SJSA1 (cell line): ENCODE measurements at regions not wholly inside any gene's neighbourhood (a gene's known extent, or its start where the extent isn't known, plus 50 kb on each side); places are given as distances from the start of the nearest gene placed in this dataset.
"Not testable (repeated sequence)": the region's sequence is repeated elsewhere in the genome, so short reads cannot be mapped to it uniquely, and the experiment has no call there.

Experiments
- DNase-seq, 2 experiments: peaks; one replicate each; pipeline ENCODE4 v3.0.0-alpha.2; 2015 to 2020; ENCODE audit warnings: low spot score in 2 of 2, low read depth in 1 of 2
- H3K27ac ChIP-seq: fragments of 250-450 bp; sonication (Bioruptor Pico); 2 replicates; pipeline ENCODE4 v1.5.1; 2020; ENCODE audit warnings: mild to moderate bottlenecking, moderate library complexity
- H3K27me3 ChIP-seq: fragments of 250-450 bp; sonication (Bioruptor Pico); replicated peaks from 2 replicates; pipeline ENCODE4 v1.5.1; 2020; ENCODE audit warnings: mild to moderate bottlenecking, moderate library complexity
- H3K36me3 ChIP-seq: fragments of 250-450 bp; sonication (Bioruptor Pico); 2 replicates; pipeline ENCODE4 v1.5.1; 2020; ENCODE audit warnings: mild to moderate bottlenecking
- H3K4me1 ChIP-seq: fragments of 250-450 bp; sonication (Bioruptor Pico); replicated peaks from 2 replicates; pipeline ENCODE4 v1.6.1; 2021; ENCODE audit warnings: mild to moderate bottlenecking
- H3K4me3 ChIP-seq: fragments of 250-450 bp; sonication (Bioruptor Pico); 2 replicates; pipeline ENCODE4 v1.5.1; 2020; ENCODE audit warnings: mild to moderate bottlenecking
- H3K9me3 ChIP-seq: fragments of 250-450 bp; sonication (Bioruptor Pico); replicated peaks from 2 replicates; pipeline ENCODE4 v1.5.1; 2020; ENCODE audit warnings: mild to moderate bottlenecking

GRCh38 chr5:130964231-130965202 lies 200.5 kb downstream of the HINT1 start:
- DNase-seq = no peak
- no peaks in the 10 kb centered on the region for H3K36me3 ChIP-seq
- no peaks in the 10 kb centered on the region for H3K27me3 ChIP-seq
- peaks cover 4% of the 10 kb centered on the region; the same call in 1 of the 2 replicates for H3K9me3 ChIP-seq
- H3K27ac ChIP-seq = no peak overlapping the region
- H3K4me3 ChIP-seq = no peak overlapping the region
- H3K4me1 ChIP-seq = no peaks in the 10 kb centered on the region

- no peak overlapping the region for H3K27ac ChIP-seq
- H3K27me3 ChIP-seq = no peaks in the 10 kb centered on the region
- no peak for DNase-seq
- no peak overlapping the region for H3K4me3 ChIP-seq
- H3K9me3 ChIP-seq = peaks cover 4% of the 10 kb centered on the region; the same call in 1 of the 2 replicates
- no peaks in the 10 kb centered on the region for H3K36me3 ChIP-seq
- no peaks in the 10 kb centered on the region for H3K4me1 ChIP-seq
Measured at GRCh38 chr5:130963798-130964197, 201.3 kb downstream of the HINT1 start.

- Histone ChIP-seq H3K9me3 (peaks cover 4% of the 10 kb centered on the region; the same call in 1 of the 2 replicates), H3K4me3 (no peak overlapping the region), H3K4me1 (no peaks in the 10 kb centered on the region), H3K27me3 (0 out of 2 replicates have a peak, but pooled peaks cover 2% of the 10 kb centered on the region), H3K36me3 (no peaks in the 10 kb centered on the region), H3K27ac (no peak overlapping the region)
- no peak for DNase-seq
Measured at GRCh38 chr5:130957151-130957550, 207.9 kb downstream of the HINT1 start.

- H3K27ac ChIP-seq = no peak overlapping the region
- H3K27me3 ChIP-seq = 0 out of 2 replicates have a peak, but pooled peaks cover 2% of the 10 kb centered on the region
- H3K4me3 ChIP-seq = no peak overlapping the region
- H3K9me3 ChIP-seq = 0 out of 2 replicates have a peak, but pooled peaks cover 3% of the 10 kb centered on the region
- no peak for DNase-seq
- H3K36me3 ChIP-seq = no peaks in the 10 kb centered on the region
- H3K4me1 ChIP-seq = no peaks in the 10 kb centered on the region
Measured at GRCh38 chr5:130955041-130955440, 210.0 kb downstream of the HINT1 start.

- Histone ChIP-seq H3K27ac (no peak overlapping the region), H3K9me3 (0 out of 2 replicates have a peak, but pooled peaks cover 3% of the 10 kb centered on the region), H3K27me3 (0 out of 2 replicates have a peak, but pooled peaks cover 2% of the 10 kb centered on the region), H3K4me3 (no peak overlapping the region), H3K4me1 (no peaks in the 10 kb centered on the region), H3K36me3 (no peaks in the 10 kb centered on the region)
- DNase-seq = no peak
Measured at GRCh38 chr5:130954336-130954735, 210.7 kb downstream of the HINT1 start.

- H3K36me3 ChIP-seq = no peaks in the 10 kb centered on the region
- peaks cover 4% of the 10 kb centered on the region; the same call in 1 of the 2 replicates for H3K27me3 ChIP-seq
- no peaks in the 10 kb centered on the region for H3K4me1 ChIP-seq
- H3K9me3 ChIP-seq = no peaks in the 10 kb centered on the region
- H3K4me3 ChIP-seq = no peak overlapping the region
- H3K27ac ChIP-seq = no peak overlapping the region
- DNase-seq = no peak
Measured at GRCh38 chr5:130939059-130939458, 226.0 kb downstream of the HINT1 start.

GRCh38 chr5:130937046-130937445 lies 228.0 kb downstream of the HINT1 start:
- no peaks in the 10 kb centered on the region for H3K9me3 ChIP-seq
- no peaks in the 10 kb centered on the region for H3K36me3 ChIP-seq
- no peaks in the 10 kb centered on the region; the same call in 1 of the 2 replicates for H3K27me3 ChIP-seq
- H3K4me1 ChIP-seq = no peaks in the 10 kb centered on the region
- H3K4me3 ChIP-seq = no peak overlapping the region
- no peak overlapping the region for H3K27ac ChIP-seq
- no peak for DNase-seq

- H3K27ac ChIP-seq = no peak overlapping the region
- H3K27me3 ChIP-seq = no peaks in the 10 kb centered on the region
- no peak overlapping the region for H3K4me3 ChIP-seq
- no peaks in the 10 kb centered on the region for H3K9me3 ChIP-seq
- H3K4me1 ChIP-seq = no peaks in the 10 kb centered on the region
- no peaks in the 10 kb centered on the region for H3K36me3 ChIP-seq
- DNase-seq = peak; percentile 18 to 47
Measured at GRCh38 chr5:130923543-130924124, 241.4 kb downstream of the HINT1 start.

- H3K4me1 ChIP-seq = no peaks in the 10 kb centered on the region
- no peak for DNase-seq
- H3K4me3 ChIP-seq = no peak overlapping the region
- H3K27me3 ChIP-seq = no peaks in the 10 kb centered on the region
- H3K36me3 ChIP-seq = no peaks in the 10 kb centered on the region
- no peaks in the 10 kb centered on the region for H3K9me3 ChIP-seq
- no peak overlapping the region for H3K27ac ChIP-seq
Measured at GRCh38 chr5:130912088-130912487, 253.0 kb downstream of the HINT1 start.

- peaks cover 4% of the 10 kb centered on the region; the same call in 1 of the 2 replicates for H3K27me3 ChIP-seq
- no peak overlapping the region for H3K27ac ChIP-seq
- H3K4me1 ChIP-seq = no peaks in the 10 kb centered on the region
- H3K9me3 ChIP-seq = no peaks in the 10 kb centered on the region
- H3K4me3 ChIP-seq = no peak overlapping the region
- DNase-seq = no peak
- no peaks in the 10 kb centered on the region for H3K36me3 ChIP-seq
Measured at GRCh38 chr5:130908186-130908585, 256.9 kb downstream of the HINT1 start.

- H3K4me1 ChIP-seq, H3K9me3 ChIP-seq, H3K36me3 ChIP-seq, H3K27me3 ChIP-seq, H3K27ac ChIP-seq, H3K4me3 ChIP-seq, DNase-seq: not testable (repeated sequence)
Measured at GRCh38 chr5:130897537-130898195, 267.4 kb downstream of the HINT1 start.

GRCh38 chr5:130897181-130897536 lies 267.9 kb downstream of the HINT1 start:
- not testable (repeated sequence) for H3K4me3 ChIP-seq, H3K36me3 ChIP-seq, DNase-seq, H3K4me1 ChIP-seq, H3K27ac ChIP-seq, H3K9me3 ChIP-seq, H3K27me3 ChIP-seq

- H3K27me3 ChIP-seq = no peaks in the 10 kb centered on the region; the same call in 1 of the 2 replicates
- H3K36me3 ChIP-seq = no peaks in the 10 kb centered on the region
- no peak for DNase-seq
- H3K9me3 ChIP-seq = no peaks in the 10 kb centered on the region
- H3K4me3 ChIP-seq = no peak overlapping the region
- H3K4me1 ChIP-seq = no peaks in the 10 kb centered on the region
- H3K27ac ChIP-seq = no peak overlapping the region
Measured at GRCh38 chr5:130896636-130897035, 268.4 kb downstream of the HINT1 start.

- Histone ChIP-seq H3K27me3 (no peaks in the 10 kb centered on the region; the same call in 1 of the 2 replicates), H3K36me3 (no peaks in the 10 kb centered on the region), H3K4me1 (no peaks in the 10 kb centered on the region), H3K4me3 (no peak overlapping the region), H3K27ac (no peak overlapping the region), H3K9me3 (no peaks in the 10 kb centered on the region)
- DNase-seq = no peak
Measured at GRCh38 chr5:130893006-130893405, 272.1 kb downstream of the HINT1 start.
